T-helper 2 cell (primary cell): ENCODE measurements at regions not wholly inside any gene's neighbourhood (a gene's known extent, or its start where the extent isn't known, plus 50 kb on each side); places are given as distances from the start of the nearest gene placed in this dataset.
"Not testable (repeated sequence)": the region's sequence is repeated elsewhere in the genome, so short reads cannot be mapped to it uniquely, and the experiment has no call there.

Experiments used
- DNase-seq, 5 experiments: peaks; one replicate each; pipeline versions ENCODE4 v3.0.0 to v3.0.0-alpha.2; 2012 to 2022

- not testable (repeated sequence) for DNase-seq
Measured at GRCh38 chr7:76117306-76117991, 69.5 kb downstream of the MDH2 start.

DNA sequence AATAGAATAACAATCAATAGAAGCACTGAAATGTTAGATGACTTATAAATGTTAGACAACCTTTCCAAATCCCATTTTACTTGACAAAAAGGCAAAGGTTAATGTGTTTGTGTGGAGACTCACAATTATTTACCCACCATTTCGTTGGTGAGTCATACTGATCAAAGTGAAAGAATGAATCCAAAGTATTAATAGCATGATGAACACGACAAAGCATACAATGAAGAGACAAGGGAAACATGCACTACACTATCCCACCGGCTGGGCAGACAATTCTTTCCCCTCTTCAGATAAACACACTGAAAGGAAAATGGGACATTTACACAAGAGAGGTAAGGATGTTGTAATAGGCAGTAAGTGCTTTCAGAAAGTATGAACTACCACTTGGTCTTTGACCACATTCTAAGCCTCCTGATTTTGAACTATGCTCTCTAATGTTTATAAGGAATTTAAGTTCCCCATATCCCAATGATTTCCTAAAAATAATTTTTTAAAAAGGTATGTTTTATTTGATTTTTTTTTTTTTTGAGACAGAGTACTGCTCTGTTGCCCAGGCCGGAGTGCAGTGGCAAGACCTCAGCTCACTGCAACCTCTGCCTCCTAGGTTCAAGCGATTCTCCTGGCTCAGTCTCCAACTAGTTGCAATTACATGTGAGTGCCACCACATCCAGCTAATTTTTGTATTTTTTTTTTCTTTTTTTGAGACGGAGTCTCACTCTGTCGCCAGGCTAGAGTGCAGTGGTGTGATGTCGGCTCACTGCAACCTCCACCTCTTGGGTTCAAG lies 70.5 kb downstream of the MDH2 start:
- not testable (repeated sequence) for DNase-seq

GRCh38 chr7:76121044-76121443 lies 73.1 kb downstream of the MDH2 start:
- no peak for DNase-seq

DNA sequence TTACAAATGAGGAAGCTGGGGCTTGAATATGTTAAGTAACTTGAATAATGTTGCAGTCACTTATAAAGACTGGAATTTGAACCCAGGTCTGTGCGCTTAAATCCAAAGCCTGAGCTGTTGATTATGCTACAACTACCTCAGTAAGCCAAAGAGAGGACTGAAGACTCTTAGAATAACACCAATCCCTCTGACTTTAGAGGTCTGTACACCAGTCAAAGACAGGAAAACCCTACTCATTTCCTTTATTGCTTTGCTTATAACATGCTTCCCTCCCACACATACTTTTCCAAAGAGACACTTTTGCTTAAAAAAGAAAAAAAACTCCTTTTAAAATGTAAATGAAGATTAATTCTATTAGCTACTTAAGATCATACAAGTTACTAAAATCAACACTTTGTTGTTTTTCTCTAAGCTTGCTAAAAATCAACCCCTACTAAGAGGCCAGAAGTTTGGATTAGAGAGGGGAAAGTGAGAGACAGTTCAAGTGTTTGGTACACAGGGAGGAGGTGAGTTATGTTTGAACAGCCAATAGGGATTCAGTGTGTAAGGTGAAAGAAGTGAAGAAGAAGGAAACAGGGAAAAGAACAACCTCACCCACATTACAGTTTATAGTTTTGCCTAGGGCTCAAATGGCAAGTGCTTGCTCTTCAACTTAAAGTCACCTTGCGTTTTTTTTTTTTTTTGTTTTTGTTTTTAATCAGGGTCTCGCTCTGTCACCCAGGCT lies 74.8 kb downstream of the MDH2 start:
- no peak for DNase-seq

DNA sequence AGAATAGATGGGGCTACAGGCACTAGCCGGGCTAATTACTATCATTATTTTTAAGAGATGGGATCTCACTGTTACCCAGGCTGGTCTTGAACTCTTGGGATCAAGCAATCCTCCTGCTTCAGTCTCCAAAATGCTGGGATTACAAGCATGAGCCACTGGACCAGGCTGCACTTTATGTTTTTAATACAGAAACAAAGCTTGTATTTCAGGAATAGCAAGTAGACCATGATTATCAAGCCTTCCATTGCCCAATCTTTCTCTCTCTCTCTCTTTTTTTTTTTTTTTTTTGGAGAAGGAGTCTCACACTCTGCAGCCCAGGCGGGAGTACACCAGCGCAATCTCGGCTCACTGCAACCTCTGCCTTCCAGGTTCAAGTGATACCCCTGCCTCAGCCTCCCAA lies 75.4 kb downstream of the MDH2 start:
- no peak for DNase-seq

- DNase-seq: no peak
Measured at GRCh38 chr7:76125560-76125959, 76.1 kb upstream of the SRRM3 start.

- DNase-seq: no peak
Measured at GRCh38 chr7:76126632-76127031, 75.1 kb upstream of the SRRM3 start.

- no peak for DNase-seq
Measured at GRCh38 chr7:76129366-76129765, 72.3 kb upstream of the SRRM3 start.

DNA sequence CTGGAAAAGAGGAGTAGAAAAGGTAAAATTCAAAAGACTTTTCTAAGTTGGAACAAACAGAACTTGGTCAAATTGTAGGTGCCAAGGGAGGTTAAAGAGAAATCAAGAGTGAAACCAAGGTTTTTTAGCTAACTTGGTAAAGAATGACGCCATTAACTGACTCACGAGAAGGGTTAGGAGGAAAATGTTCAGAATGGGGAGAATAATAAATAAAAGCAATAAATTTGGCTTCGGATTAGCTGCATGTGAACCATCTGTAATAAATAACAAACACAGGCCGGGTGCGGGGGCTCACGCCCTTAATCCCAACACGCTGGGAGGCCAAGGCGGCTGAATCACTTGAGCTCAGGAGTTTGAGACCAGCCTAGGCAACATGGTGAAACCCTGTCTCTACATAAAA lies 71.9 kb upstream of the SRRM3 start:
- no peak for DNase-seq

DNA sequence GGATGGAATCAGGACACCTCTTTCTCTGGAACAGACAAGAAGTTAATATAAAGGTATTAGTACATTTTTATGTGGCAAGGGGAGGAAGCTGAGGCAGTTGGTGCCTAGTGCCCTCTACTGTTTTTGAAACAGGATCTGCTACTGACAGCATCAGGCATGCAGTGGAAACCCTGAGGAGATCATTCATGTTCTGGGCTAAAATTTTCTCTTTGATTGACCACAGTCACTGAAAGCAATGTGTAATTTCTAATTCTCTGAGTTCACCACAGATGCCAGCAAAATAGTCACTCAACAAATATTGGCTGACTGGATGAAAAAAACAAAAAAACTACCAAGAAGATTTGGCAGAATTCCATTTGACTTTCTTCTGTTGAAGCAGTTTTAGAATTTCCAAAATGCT lies 71.0 kb upstream of the SRRM3 start:
- DNase-seq: peak in 1 of 5 experiments; percentile 41

DNA sequence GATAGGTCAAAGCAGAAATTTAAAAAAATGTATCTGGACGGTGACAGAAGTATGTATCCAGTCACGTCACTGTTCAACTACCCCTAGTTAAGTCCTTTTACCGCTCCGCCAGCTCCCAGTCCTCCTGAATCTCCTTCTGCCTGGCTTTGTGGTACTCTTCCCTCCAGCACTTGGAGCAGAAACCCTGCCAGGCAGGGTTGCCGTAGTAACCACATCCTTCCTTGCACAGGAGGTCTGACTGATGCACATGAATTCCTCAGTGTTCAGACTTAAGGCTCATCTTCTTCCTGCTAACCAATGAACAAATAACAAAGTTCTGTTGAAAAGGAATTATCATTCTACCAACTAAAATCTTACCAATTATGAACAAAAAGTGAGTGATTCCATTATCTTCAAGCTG lies 69.8 kb upstream of the SRRM3 start:
- DNase-seq: not testable (repeated sequence)

- peak in 1 of 5 experiments; percentile 22 for DNase-seq
Measured at GRCh38 chr7:76133164-76133775, 68.4 kb upstream of the SRRM3 start.

DNA sequence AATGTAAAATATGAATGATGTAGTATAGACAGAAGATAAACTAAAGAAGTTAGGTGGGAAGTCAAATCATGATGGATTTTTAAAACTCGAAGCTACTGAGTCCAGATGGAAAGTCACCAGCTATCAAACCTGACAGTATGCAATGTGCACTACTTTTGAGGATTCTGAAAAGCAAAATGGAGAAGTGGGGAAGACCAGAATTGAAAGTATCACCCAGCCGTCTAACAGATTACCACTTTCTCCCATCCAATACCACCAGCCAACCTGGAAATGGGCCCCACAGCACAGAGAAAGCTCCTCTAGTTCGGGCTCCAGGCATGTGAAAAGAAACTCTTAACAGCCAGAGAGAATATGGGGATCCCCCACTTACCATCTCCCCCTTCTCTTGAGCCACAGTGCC lies 67.9 kb upstream of the SRRM3 start:
- DNase-seq: no peak

DNA sequence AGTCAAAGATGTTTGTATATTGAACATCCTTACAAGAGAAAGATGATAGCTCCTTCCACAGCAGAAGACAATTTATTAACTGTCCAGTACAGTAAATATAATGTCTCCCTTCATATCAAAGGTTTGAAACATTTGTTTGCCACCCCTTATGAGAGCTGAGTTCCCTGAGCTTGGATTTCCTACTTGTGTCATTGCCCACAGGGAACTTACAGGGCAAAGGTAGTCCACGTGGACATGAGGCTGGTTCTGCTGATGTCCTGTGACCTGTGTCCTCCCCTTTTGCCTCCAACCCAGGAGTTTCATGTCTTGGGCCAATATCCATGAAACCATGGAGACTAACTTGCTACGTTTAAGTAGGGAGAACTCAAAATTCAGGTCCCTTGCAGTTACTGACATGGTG lies 66.4 kb upstream of the SRRM3 start:
- not testable (repeated sequence) for DNase-seq

DNA sequence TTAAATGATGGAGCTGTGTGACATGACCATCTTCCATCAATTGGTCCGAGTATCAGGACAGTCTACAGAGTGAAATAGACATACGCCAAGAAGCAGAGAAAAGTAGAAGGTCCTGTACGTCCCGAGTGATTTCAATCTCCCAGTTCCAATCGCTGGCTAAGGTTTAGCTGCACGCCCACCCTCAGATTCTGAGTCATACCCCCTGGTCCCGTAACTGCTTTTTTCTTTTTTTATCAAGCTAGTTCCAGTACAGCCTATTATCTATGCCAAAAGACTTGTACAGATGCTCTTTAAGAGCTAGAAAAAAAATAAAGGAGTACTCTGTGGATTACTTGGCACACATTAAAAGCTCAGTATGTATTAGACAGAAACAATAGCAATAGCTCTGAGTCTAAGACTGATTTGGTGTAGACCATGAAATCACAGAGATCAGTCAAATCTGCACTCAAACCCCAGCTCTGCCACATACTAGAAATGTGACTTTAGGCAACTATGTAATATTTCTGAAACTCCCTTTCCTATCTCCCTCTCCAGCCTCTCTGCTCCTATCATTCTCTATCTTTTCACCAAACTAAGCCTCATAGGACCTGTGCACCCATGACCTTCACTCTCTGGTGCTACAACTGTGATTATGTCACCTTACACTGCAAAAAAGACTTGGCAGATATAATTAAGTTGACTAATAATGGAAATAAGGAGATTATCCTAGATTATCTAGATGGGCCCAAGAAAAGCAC lies 63.0 kb upstream of the SRRM3 start:
- DNase-seq: not testable (repeated sequence)

DNA sequence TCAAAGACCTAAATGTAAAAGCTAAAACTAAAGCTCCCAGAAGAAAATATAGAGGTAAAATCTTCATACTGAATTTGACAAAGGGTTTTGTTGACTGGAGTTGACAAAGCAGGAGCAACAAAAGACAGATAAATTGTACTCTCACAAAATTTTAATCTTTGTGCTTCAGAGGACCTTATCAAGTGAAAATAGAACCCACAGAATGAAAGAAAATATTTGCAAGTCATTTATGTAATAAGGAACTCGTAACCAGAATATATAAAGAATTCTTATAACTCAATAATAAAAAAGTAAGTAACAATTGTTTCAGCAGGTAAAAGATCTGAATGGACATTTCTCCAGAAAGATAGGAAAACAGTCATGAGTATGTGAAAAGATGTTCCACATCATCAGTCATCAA lies 62.0 kb upstream of the SRRM3 start:
- no peak for DNase-seq

DNA sequence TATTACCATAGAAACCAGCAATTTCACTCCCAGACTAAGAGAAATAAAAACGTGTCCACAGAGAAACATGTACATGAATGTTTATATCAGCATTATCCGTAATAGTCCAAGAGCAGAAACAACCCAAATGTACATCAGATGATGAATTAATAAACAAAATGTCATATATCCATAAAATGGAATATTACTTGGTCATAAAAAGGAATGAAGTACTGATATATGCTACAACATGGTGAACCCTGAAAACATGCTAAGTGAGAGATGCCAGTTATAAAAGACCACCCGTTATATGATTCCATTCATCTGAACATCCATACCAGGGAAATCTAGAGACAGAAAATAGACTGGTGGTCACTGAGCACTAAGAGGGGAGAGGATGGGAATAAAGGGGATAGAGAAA lies 61.4 kb upstream of the SRRM3 start:
- DNase-seq: not testable (repeated sequence)

DNA sequence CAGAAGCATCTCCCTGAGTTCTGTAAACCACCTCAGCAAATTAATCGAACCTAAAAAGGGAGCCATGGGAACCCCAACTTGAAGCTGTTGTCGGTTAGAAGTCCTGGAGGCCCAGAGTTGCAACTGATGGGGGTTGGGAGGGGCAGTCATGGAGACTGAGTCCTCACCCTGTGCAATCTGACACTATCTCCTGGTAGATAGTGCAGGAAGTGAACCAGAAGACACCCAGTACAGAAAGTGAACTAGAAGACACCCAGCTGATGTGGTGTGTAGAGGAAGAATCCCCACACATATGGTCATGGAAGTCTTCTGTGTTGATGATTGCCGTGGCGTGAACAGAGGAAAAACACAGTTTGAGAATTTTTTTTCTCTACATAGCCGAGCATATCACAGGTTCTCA lies 58.8 kb upstream of the SRRM3 start:
- DNase-seq: peak in 2 of 5 experiments; percentile 15 to 79

GRCh38 chr7:76144664-76145270 lies 56.9 kb upstream of the SRRM3 start:
- not testable (repeated sequence) for DNase-seq

- no peak for DNase-seq
Measured at GRCh38 chr7:76146374-76146773, 55.3 kb upstream of the SRRM3 start.

DNA sequence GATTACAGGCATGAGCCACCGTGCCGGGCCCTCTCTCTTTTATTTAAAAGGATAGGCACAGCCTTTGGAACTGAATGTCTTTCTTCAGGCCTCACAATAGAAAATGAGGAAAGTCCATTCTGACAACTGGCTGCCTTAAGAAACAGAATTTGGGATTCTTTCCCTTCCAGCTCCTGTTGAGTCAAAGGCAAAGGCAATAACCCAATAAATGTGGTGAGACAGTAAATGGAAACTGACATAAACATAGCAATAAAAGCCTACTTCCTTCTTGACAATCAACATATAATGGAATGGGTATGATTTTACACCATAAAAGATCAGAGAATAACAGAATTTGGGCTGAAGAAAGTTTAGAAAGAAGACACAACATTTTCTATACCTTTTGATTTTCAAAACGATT lies 52.7 kb upstream of the SRRM3 start:
- not testable (repeated sequence) for DNase-seq
